ENCODE measurements at regions not wholly inside any gene's neighbourhood (a gene's known extent, or its start where the extent isn't known, plus 50 kb on each side); places are given as distances from the start of the nearest gene placed in this dataset.

GRCh38 chr17:72253597-72253996 is 132.8 kb downstream of the SOX9 start:
- no CpG with 5 or more reads among the region's 3 CpGs for WGBS (ENCODE audit: insufficient coverage)

GRCh38 chr17:72254808-72255449 is 134.1 kb downstream of the SOX9 start:
- TF ChIP-seq CTCF (IDR thresholded peaks at IDR 0.05), result no peak
- H2AFZ ChIP-seq (ENCODE audit: insufficient read depth, low read depth, low read length, poor library complexity, severe bottlenecking), result no peak overlapping the region
- DNase-seq, result no peak
- intact Hi-C loops (cut with micrococcal nuclease), result no loop called here
- H3K27ac Mint-ChIP-seq, result no peak overlapping the region
- no peaks in the 10 kb centered on the region for H3K36me3 Mint-ChIP-seq
- H3K9ac ChIP-seq (ENCODE audit: insufficient read depth, low read length, poor library complexity, severe bottlenecking), result no peak overlapping the region
- peaks cover 0 to 29% (median 9%) of the 10 kb centered on the region in 7 donors for H3K9me3 Mint-ChIP-seq
- no peak overlapping the region for H3K4me3 ChIP-seq (replicated peaks in 1 of 3; ENCODE audit: low read depth in 2 of 3, low read length in 3 of 3)
- peaks cover 0 to 5% (median 0%) of the 10 kb centered on the region in 3 donors for H3K27me3 Mint-ChIP-seq (ENCODE audit: low read depth in 3 of 3)
- no peaks in the 10 kb centered on the region for H3K4me1 Mint-ChIP-seq
- H3K9me3 ChIP-seq (replicated peaks in 1 of 2; ENCODE audit: control insufficient read depth in 1 of 2, insufficient read depth in 1 of 2, low read length in 2 of 2), result peaks cover 0 to 4% of the 10 kb centered on the region in 2 donors
- H3K27me3 ChIP-seq (ENCODE audit: control insufficient read depth in 2 of 2, insufficient read depth in 2 of 2, low read length in 2 of 2), result no peaks in the 10 kb centered on the region
- 90% methylated on average over 3 of the region's 4 CpGs for WGBS (ENCODE audit: insufficient coverage)
- no peak overlapping the region for H3K4me2 ChIP-seq (replicated peaks; ENCODE audit: extremely low read depth, low read length, poor library complexity, severe bottlenecking)
- no peak overlapping the region for H3K27ac ChIP-seq (ENCODE audit: low read depth in 1 of 2, low read length in 2 of 2)
- no peaks in the 10 kb centered on the region for H3K79me2 ChIP-seq (ENCODE audit: insufficient read depth, low read length)
- no peaks in the 10 kb centered on the region for H3K4me1 ChIP-seq (ENCODE audit: control insufficient read depth in 1 of 2, insufficient read depth in 2 of 2, low read length in 2 of 2)
- H3K4me3 Mint-ChIP-seq, result no peak overlapping the region
- H3K36me3 ChIP-seq (replicated peaks in 1 of 2; ENCODE audit: control insufficient read depth in 1 of 2, insufficient read depth in 2 of 2, low read length in 2 of 2), result no peaks in the 10 kb centered on the region
- H4K20me1 ChIP-seq (ENCODE audit: insufficient read depth, low read length), result no peaks in the 10 kb centered on the region

More at GRCh38 chr17:72253597-72253996, 132.8 kb downstream of the SOX9 start:
- Histone ChIP-seq H3K4me2 (replicated peaks; ENCODE audit: extremely low read depth, low read length, poor library complexity, severe bottlenecking) (no peak overlapping the region), H2AFZ (ENCODE audit: insufficient read depth, low read depth, low read length, poor library complexity, severe bottlenecking) (no peak overlapping the region), H3K4me1 (ENCODE audit: control insufficient read depth in 1 of 2, insufficient read depth in 2 of 2, low read length in 2 of 2) (no peaks in the 10 kb centered on the region), H3K79me2 (ENCODE audit: insufficient read depth, low read length) (no peaks in the 10 kb centered on the region), H3K27ac (ENCODE audit: low read depth in 1 of 2, low read length in 2 of 2) (no peak overlapping the region), H3K9me3 (replicated peaks in 1 of 2; ENCODE audit: control insufficient read depth in 1 of 2, insufficient read depth in 1 of 2, low read length in 2 of 2) (peaks cover 0 to 4% of the 10 kb centered on the region in 2 donors), H3K9ac (ENCODE audit: insufficient read depth, low read length, poor library complexity, severe bottlenecking) (no peak overlapping the region), H4K20me1 (ENCODE audit: insufficient read depth, low read length) (no peaks in the 10 kb centered on the region), H3K27me3 (ENCODE audit: control insufficient read depth in 2 of 2, insufficient read depth in 2 of 2, low read length in 2 of 2) (no peaks in the 10 kb centered on the region), H3K36me3 (replicated peaks in 1 of 2; ENCODE audit: control insufficient read depth in 1 of 2, insufficient read depth in 2 of 2, low read length in 2 of 2) (no peaks in the 10 kb centered on the region), H3K4me3 (replicated peaks in 1 of 3; ENCODE audit: low read depth in 2 of 3, low read length in 3 of 3) (no peak overlapping the region)
- no peaks in the 10 kb centered on the region for H3K4me1 Mint-ChIP-seq
- H3K27ac Mint-ChIP-seq, result no peak overlapping the region
- peaks cover 0 to 5% (median 0%) of the 10 kb centered on the region in 3 donors for H3K27me3 Mint-ChIP-seq (ENCODE audit: low read depth in 3 of 3)
- intact Hi-C loops (cut with micrococcal nuclease), result no loop called here
- TF ChIP-seq CTCF (IDR thresholded peaks at IDR 0.05), result no peak
- H3K4me3 Mint-ChIP-seq, result no peak overlapping the region
- DNase-seq, result no peak
- H3K9me3 Mint-ChIP-seq, result peaks cover 0 to 27% (median 5%) of the 10 kb centered on the region in 7 donors
- H3K36me3 Mint-ChIP-seq, result no peaks in the 10 kb centered on the region
